HEK293 (cell line): ENCODE measurements at regions not wholly inside any gene's neighbourhood (a gene's known extent, or its start where the extent isn't known, plus 50 kb on each side); places are given as distances from the start of the nearest gene placed in this dataset.

Source experiments
- CTCF ChIA-PET: fragments of 350-600 bp; formaldehyde crosslinking; extraction: SDS; loops from one replicate; lab custom pipeline; 2021; ENCODE audit warnings: antibody characterized with exemption; lab: Yijun Ruan, JAX
- POLR2A ChIA-PET: fragments of 300-600 bp; formaldehyde crosslinking; extraction: SDS; loops from one replicate; lab custom pipeline; 2020; ENCODE audit warnings: antibody characterized with exemption, inconsistent platforms; lab: Yijun Ruan, JAX
- H3K27ac ChIP-seq: fragments of 200-500 bp; sonication (Bioruptor generic); 2 replicates; pipeline ENCODE4 v1.5.1; 2014; ENCODE audit warnings: low read depth, low read length, control low read depth, inconsistent platforms; ENCODE audit errors: extremely low read depth
- H3K36me3 ChIP-seq, 2 experiments: fragments of 200-500 bp in 1 of 2; sonication (Bioruptor generic) in 1 of 2; 1 replicate in 1 of 2; 2 replicates in 1 of 2; pipeline ENCODE4 v1.5.1; 2014 to 2017; ENCODE audit warnings: inconsistent platforms in 2 of 2, low read length in 2 of 2; ENCODE audit not compliant: control insufficient read depth in 2 of 2, insufficient read depth in 1 of 2
- H3K4me1 ChIP-seq: fragments of 200-500 bp; sonication (Bioruptor generic); 2 replicates; pipeline ENCODE4 v1.5.1; 2014; ENCODE audit warnings: mild to moderate bottlenecking, low read length, inconsistent platforms; ENCODE audit not compliant: control insufficient read depth, insufficient read depth
- H3K4me3 ChIP-seq: 2 replicates; pipeline ENCODE4 v1.5.1; 2011; ENCODE audit warnings: low read depth, mild to moderate bottlenecking, control low read depth, low read length, moderate library complexity
- H3K9me3 ChIP-seq: fragments of 200-500 bp; sonication (Bioruptor generic); 2 replicates; pipeline ENCODE4 v1.5.1; 2014; ENCODE audit warnings: low read depth, low read length, inconsistent platforms; ENCODE audit not compliant: control insufficient read depth, insufficient read depth
- KLF1 ChIP-seq: fragments of 450-650 bp; formaldehyde crosslinking; IDR thresholded peaks from 2 replicates; pipeline ENCODE4 v1.5.1; 2016; ENCODE audit warnings: missing biosample characterization, missing genetic modification characterization
- MEIS1 ChIP-seq: sonication (generic); formaldehyde crosslinking; IDR thresholded peaks from 2 replicates; pipeline ENCODE4 v1.8.1; 2022; ENCODE audit warnings: missing genetic modification reagents, mild to moderate bottlenecking, borderline replicate concordance
- PRDM1 ChIP-seq: fragments of 450-650 bp; formaldehyde crosslinking; IDR thresholded peaks from 2 replicates; pipeline ENCODE4; 2016; ENCODE audit warnings: missing biosample characterization, missing genetic modification characterization
- PRDM2 ChIP-seq: fragments of 450-650 bp; formaldehyde crosslinking; IDR thresholded peaks from 2 replicates; pipeline ENCODE4 v1.5.1; 2016; ENCODE audit warnings: missing biosample characterization, missing genetic modification characterization, borderline replicate concordance
- SCRT2 ChIP-seq: fragments of 450-650 bp; formaldehyde crosslinking; IDR thresholded peaks from 2 replicates; pipeline ENCODE4 v1.5.1; 2016; ENCODE audit warnings: missing biosample characterization, missing genetic modification characterization
- SP2 ChIP-seq: fragments of 450-650 bp; formaldehyde crosslinking; IDR thresholded peaks from 2 replicates; pipeline ENCODE4 v1.5.1; 2016; ENCODE audit warnings: missing biosample characterization, missing genetic modification characterization
- TCF7L2 ChIP-seq: IDR thresholded peaks from 2 replicates; pipeline ENCODE4 v1.6.1; 2011; ENCODE audit warnings: low read depth, mild to moderate bottlenecking, inconsistent platforms, low read length, moderate library complexity, borderline replicate concordance
- ZBTB1 ChIP-seq: fragments of 450-650 bp; formaldehyde crosslinking; IDR thresholded peaks from 2 replicates; pipeline ENCODE4 v1.5.1; 2016; ENCODE audit warnings: missing biosample characterization, missing genetic modification characterization
- ZBTB49 ChIP-seq: fragments of 450-650 bp; formaldehyde crosslinking; IDR thresholded peaks from 2 replicates; pipeline ENCODE4 v1.5.1; 2016; ENCODE audit warnings: missing biosample characterization, missing genetic modification characterization, low read depth
- ZIC2 ChIP-seq: fragments of 450-650 bp; formaldehyde crosslinking; IDR thresholded peaks from 2 replicates; pipeline ENCODE4 v1.5.1; 2016; ENCODE audit warnings: missing biosample characterization, missing genetic modification characterization
- ZNF202 ChIP-seq: fragments of 450-650 bp; formaldehyde crosslinking; IDR thresholded peaks from 2 replicates; pipeline ENCODE4 v1.5.1; 2016; ENCODE audit warnings: missing biosample characterization, missing genetic modification characterization, borderline replicate concordance
- ZNF24 ChIP-seq: fragments of 450-650 bp; formaldehyde crosslinking; IDR thresholded peaks from 2 replicates; pipeline ENCODE4 v1.5.1; 2016; ENCODE audit warnings: missing biosample characterization, missing genetic modification characterization
- ZNF311 ChIP-seq: fragments of 450-650 bp; formaldehyde crosslinking; IDR thresholded peaks from 2 replicates; pipeline ENCODE4 v1.5.1; 2017; ENCODE audit warnings: missing biosample characterization, missing genetic modification characterization, borderline replicate concordance
- ZNF645 ChIP-seq: fragments of 450-650 bp; formaldehyde crosslinking; IDR thresholded peaks from 2 replicates; pipeline ENCODE4; 2016; ENCODE audit warnings: missing biosample characterization, missing genetic modification characterization
- ZNF670 ChIP-seq: fragments of 450-650 bp; formaldehyde crosslinking; IDR thresholded peaks from 2 replicates; pipeline ENCODE4 v1.5.1; 2016; ENCODE audit warnings: missing biosample characterization, missing genetic modification characterization, low read depth
- ZXDB ChIP-seq: fragments of 450-650 bp; formaldehyde crosslinking; IDR thresholded peaks from 2 replicates; pipeline ENCODE4 v1.5.1; 2016; ENCODE audit warnings: missing biosample characterization, missing genetic modification characterization

GRCh38 chr3:72539856-72540255, 308.4 kb downstream of the SHQ1 start:
- no peaks in the 10 kb centered on the region for H3K9me3 ChIP-seq
- CTCF ChIA-PET: no interaction called here
- no peaks in the 10 kb centered on the region for H3K4me1 ChIP-seq
- POLR2A ChIA-PET: no interaction called here
- H3K36me3 ChIP-seq: no peaks in the 10 kb centered on the region
- no peak overlapping the region for H3K27ac ChIP-seq
- TF ChIP-seq ZBTB1: no peak
- TF ChIP-seq ZNF311: no peak
- no peak for TF ChIP-seq ZNF24 (tag by site-specific recombination)
- TF ChIP-seq PRDM2: no peak
- no peak for TF ChIP-seq SP2 (tag by site-specific recombination)
- no peak for TF ChIP-seq ZNF670 (tag by site-specific recombination)
- TF ChIP-seq ZXDB (tag by site-specific recombination): no peak
- no peak for TF ChIP-seq MEIS1 (CRISPR knock-in tag)
- TF ChIP-seq ZNF202 (tag by site-specific recombination): no peak
- TF ChIP-seq TCF7L2: no peak
- no peak for TF ChIP-seq ZIC2 (tag by site-specific recombination)
- no peak overlapping the region for H3K4me3 ChIP-seq

- POLR2A ChIA-PET: no interaction called here
- H3K4me3 ChIP-seq: no peak overlapping the region
- H3K9me3 ChIP-seq: no peaks in the 10 kb centered on the region
- CTCF ChIA-PET: no interaction called here
- no peak overlapping the region for H3K27ac ChIP-seq
- TF ChIP-seq PRDM1: no peak
- TF ChIP-seq KLF1 (tag by site-specific recombination): no peak
- no peak for TF ChIP-seq ZBTB49
- peak; percentile 56 for TF ChIP-seq SCRT2 (tag by site-specific recombination)
- TF ChIP-seq ZNF645 (tag by site-specific recombination): no peak
- H3K4me1 ChIP-seq: no peaks in the 10 kb centered on the region
- H3K36me3 ChIP-seq: no peaks in the 10 kb centered on the region
Measured at GRCh38 chr3:72538070-72538745, 310.0 kb downstream of the SHQ1 start.
